ENCODE measurements at regions not wholly inside any gene's neighbourhood (a gene's known extent, or its start where the extent isn't known, plus 50 kb on each side); places are given as distances from the start of the nearest gene placed in this dataset.

- TF ChIP-seq CTCF (IDR thresholded peaks at IDR 0.05) (no peak), EP300 (IDR thresholded peaks at IDR 0.05) (no peak)
Measured at GRCh38 chr6:907928-908327, 215.0 kb upstream of the EXOC2 start.

Data from tibial nerve (tissue), 4 donors.